ENCODE measurements at regions not wholly inside any gene's neighbourhood (a gene's known extent, or its start where the extent isn't known, plus 50 kb on each side); places are given as distances from the start of the nearest gene placed in this dataset.

- peak in 2 of 4 experiments; percentile 9 to 42 for TF ChIP-seq CTCF (IDR thresholded peaks at IDR 0.05)
- peak; percentile 54 for TF ChIP-seq POLR2A (IDR thresholded peaks at IDR 0.05)
- peak; percentile 79 for TF ChIP-seq POLR2AphosphoS5 (IDR thresholded peaks at IDR 0.05)
Measured at GRCh38 chr12:4030929-4031702, 157.9 kb upstream of the PARP11 start.
